LNCaP clone FGC (cell line): ENCODE measurements at regions not wholly inside any gene's neighbourhood (a gene's known extent, or its start where the extent isn't known, plus 50 kb on each side); places are given as distances from the start of the nearest gene placed in this dataset.

Experiments used
- DNase-seq: peaks from one replicate; pipeline ENCODE4 v3.0.0-alpha.2; 2011; ENCODE audit warnings: low read depth
- H3K4me3 ChIP-seq: 2 replicates; pipeline ENCODE4 v1.5.1; 2011; ENCODE audit warnings: mild to moderate bottlenecking, low read depth, low read length, control low read depth
- CTCF ChIP-seq: IDR thresholded peaks from 2 replicates; pipeline ENCODE4 v1.5.1; 2012; ENCODE audit warnings: mild to moderate bottlenecking; ENCODE audit not compliant: control insufficient read depth, insufficient read depth; ENCODE audit errors: extremely low read depth

- no peak for DNase-seq
- no peak overlapping the region for H3K4me3 ChIP-seq
- TF ChIP-seq CTCF: no peak
Observed at GRCh38 chr6:168232989-168233874, 86.3 kb downstream of the DACT2 start.

- DNase-seq: no peak
- H3K4me3 ChIP-seq: no peak overlapping the region
- no peak for TF ChIP-seq CTCF
Observed at GRCh38 chr6:168232528-168232927, 87.0 kb downstream of the DACT2 start.

GRCh38 chr6:168232062-168232461 lies 87.5 kb downstream of the DACT2 start:
- DNase-seq: no peak
- no peak overlapping the region for H3K4me3 ChIP-seq

GRCh38 chr6:168231393-168231957 lies 88.1 kb downstream of the DACT2 start:
- TF ChIP-seq CTCF: no peak
- no peak overlapping the region for H3K4me3 ChIP-seq
- no peak for DNase-seq

More at GRCh38 chr6:168232062-168232461, 87.5 kb downstream of the DACT2 start:
- no peak for TF ChIP-seq CTCF

GRCh38 chr6:168229368-168229752 lies 90.2 kb downstream of the DACT2 start:
- TF ChIP-seq CTCF: no peak
- H3K4me3 ChIP-seq: no peak overlapping the region
- DNase-seq: no peak

- no peak overlapping the region for H3K4me3 ChIP-seq
- TF ChIP-seq CTCF: no peak
- no peak for DNase-seq
Observed at GRCh38 chr6:168228676-168229367, 90.8 kb downstream of the DACT2 start.

GRCh38 chr6:168227840-168228239 lies 91.7 kb downstream of the DACT2 start:
- no peak for DNase-seq
- no peak overlapping the region for H3K4me3 ChIP-seq
- TF ChIP-seq CTCF: no peak
